ENCODE measurements at regions not wholly inside any gene's neighbourhood (a gene's known extent, or its start where the extent isn't known, plus 50 kb on each side); places are given as distances from the start of the nearest gene placed in this dataset.

DNA sequence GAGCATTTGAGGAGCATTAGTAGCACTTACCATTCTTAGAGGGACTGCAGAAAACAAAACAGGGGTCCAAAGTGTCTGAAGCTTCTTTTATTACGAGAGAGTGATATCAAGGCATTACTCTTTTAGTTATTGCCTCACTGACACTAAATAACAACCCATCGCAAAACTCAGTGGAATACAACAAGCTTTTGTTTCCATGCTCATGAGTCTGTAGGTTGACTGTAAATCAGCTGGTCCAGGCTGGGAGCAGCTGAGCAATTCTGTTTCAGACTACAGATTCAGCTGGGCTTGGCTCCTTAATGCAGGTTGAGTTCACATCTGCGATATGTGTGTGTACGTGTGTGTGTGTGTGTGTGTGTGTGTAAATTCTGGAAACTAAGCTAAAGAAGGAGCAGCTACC is 501.8 kb upstream of the PKDCC start:
- TF ChIP-seq YY1 (IDR thresholded peaks at IDR 0.05; ENCODE audit: insufficient read depth, insufficient read length) (no peak), SUZ12 (IDR thresholded peaks at IDR 0.05; ENCODE audit: extremely low read depth, insufficient read depth, insufficient read length) (no peak)

Measured in NT2/D1 (cell line).